SK-N-SH (cell line): ENCODE measurements at regions not wholly inside any gene's neighbourhood (a gene's known extent, or its start where the extent isn't known, plus 50 kb on each side); places are given as distances from the start of the nearest gene placed in this dataset.

Source experiments
- CTCF ChIP-seq: fragments of 200-600 bp; sonication (generic); IDR thresholded peaks from 2 replicates; pipeline ENCODE4 v1.6.1; 2017; ENCODE audit warnings: antibody characterized with exemption, mild to moderate bottlenecking, moderate library complexity
- TF ChIP-seq, protein P1 (sequence below): IDR thresholded peaks from 2 replicates; pipeline ENCODE4 v1.4.0; 2012; ENCODE audit warnings: low read depth

DNA sequence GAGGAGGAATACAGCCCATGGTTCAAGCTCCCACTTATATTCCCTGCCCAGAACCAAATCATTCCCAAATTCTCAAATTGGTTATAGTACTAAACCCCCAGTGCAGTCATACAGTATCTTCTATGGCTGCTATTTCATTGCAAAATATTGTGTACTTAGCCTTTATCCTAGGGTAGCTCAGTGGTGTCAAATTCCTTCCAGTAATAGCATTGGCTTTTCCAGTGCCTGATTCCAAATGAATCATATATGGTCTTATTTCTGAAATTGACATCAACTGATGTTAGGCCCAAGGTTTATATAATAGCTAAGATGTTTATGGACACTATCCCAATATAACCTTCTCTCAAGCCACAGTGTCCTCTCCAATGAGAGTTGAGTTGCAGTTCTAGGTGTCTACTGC is 256.7 kb downstream of the NDUFS4 start:
- TF ChIP-seq CTCF = no peak
- TF ChIP-seq, protein P1, sequence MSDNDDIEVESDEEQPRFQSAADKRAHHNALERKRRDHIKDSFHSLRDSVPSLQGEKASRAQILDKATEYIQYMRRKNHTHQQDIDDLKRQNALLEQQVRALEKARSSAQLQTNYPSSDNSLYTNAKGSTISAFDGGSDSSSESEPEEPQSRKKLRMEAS = no peak
